ENCODE measurements at regions not wholly inside any gene's neighbourhood (a gene's known extent, or its start where the extent isn't known, plus 50 kb on each side); places are given as distances from the start of the nearest gene placed in this dataset.

- ChIA-PET POLR2A (no interaction called here), CTCF (ENCODE audit: low intra/inter-chr PET ratio) (no interaction called here)
- Histone ChIP-seq H3K4me1 (replicated peaks in 1 of 2; ENCODE audit: control insufficient read depth in 2 of 2, insufficient read depth in 2 of 2, low read length in 2 of 2) (peaks cover 0 to 3% of the 10 kb centered on the region in 2 experiments; a peak in 1 of 5 replicates), H3K4me3 (no peak overlapping the region), H3K4me2 (ENCODE audit: insufficient read depth, low read length) (no peak overlapping the region), H3K36me3 (ENCODE audit: control insufficient read depth, insufficient read depth, low read length) (no peaks in the 10 kb centered on the region), H2AFZ (ENCODE audit: low read depth, low read length) (no peak overlapping the region), H3K9me1 (ENCODE audit: control insufficient read depth, insufficient read depth, low read length) (no peaks in the 10 kb centered on the region), H3K27ac (ENCODE audit: extremely low read depth, low read depth, low read length) (no peak overlapping the region), H3K27me3 (ENCODE audit: control insufficient read depth in 2 of 2, insufficient read depth in 2 of 2, low read length in 2 of 2) (peaks cover 5 to 10% of the 10 kb centered on the region in 2 experiments; a peak in 2 of 5 replicates), H3K9ac (ENCODE audit: insufficient read depth in 1 of 2, low read depth in 2 of 2, low read length in 2 of 2) (no peak overlapping the region), H3K9me3 (replicated peaks; ENCODE audit: control insufficient read depth, insufficient read depth, low read depth, low read length) (no peaks in the 10 kb centered on the region), H3K79me2 (ENCODE audit: control insufficient read depth, insufficient read depth, low read length) (no peaks in the 10 kb centered on the region), H4K20me1 (replicated peaks; ENCODE audit: control insufficient read depth, insufficient read depth, low read length) (no peaks in the 10 kb centered on the region)
- ATAC-seq (no peak), FAIRE-seq (no peak), DNase-seq (ENCODE audit: extremely low read depth in 1 of 4, low spot score in 3 of 4) (no peak)
- intact Hi-C loops (cut with micrococcal nuclease) (no loop called here), in situ Hi-C loops (cut with MboI) (no loop called here)
- TF ChIP-seq ZKSCAN8 (CRISPR knock-in tag; IDR thresholded peaks at IDR 0.05) (no peak), SMARCC2 (IDR thresholded peaks at IDR 0.05; ENCODE audit: low read depth) (no peak), HDAC2 (IDR thresholded peaks at IDR 0.05) (no peak), PRPF4 (IDR thresholded peaks at IDR 0.05; ENCODE audit: insufficient read depth, low read depth, low read length, poor library complexity, severe bottlenecking) (no peak), KAT8 (IDR thresholded peaks at IDR 0.05; ENCODE audit: low read depth) (no peak), ZFX (CRISPR knock-in tag; IDR thresholded peaks at IDR 0.05) (no peak), MCM2 (IDR thresholded peaks at IDR 0.05; ENCODE audit: low read depth) (no peak), ZNF197 (CRISPR knock-in tag; IDR thresholded peaks at IDR 0.05; ENCODE audit: low read depth) (no peak), SMARCA4 (IDR thresholded peaks at IDR 0.05) (no peak), ZNF263 (CRISPR knock-in tag; IDR thresholded peaks at IDR 0.05; ENCODE audit: borderline replicate concordance) (no peak), MXI1 (IDR thresholded peaks at IDR 0.05; ENCODE audit: low read depth, low read length) (no peak), ZNF184 (CRISPR knock-in tag; IDR thresholded peaks at IDR 0.05) (no peak), MTA2 (IDR thresholded peaks at IDR 0.05; ENCODE audit: low read depth) (no peak), CBFB (CRISPR knock-in tag; IDR thresholded peaks at IDR 0.05) (no peak), HNRNPUL1 (IDR thresholded peaks at IDR 0.05; ENCODE audit: low read length) (no peak), IRF2 (CRISPR knock-in tag; IDR thresholded peaks at IDR 0.05) (no peak)
- TF ChIP-seq, protein P1, sequence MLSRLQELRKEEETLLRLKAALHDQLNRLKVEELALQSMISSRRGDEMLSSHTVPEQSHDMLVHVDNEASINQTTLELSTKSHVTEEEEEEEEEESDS (CRISPR knock-in tag; IDR thresholded peaks at IDR 0.05): no peak
- WGBS (ENCODE audit: insufficient coverage, low coverage, missing lambda C conversion rate): 3% methylated on average over 4 of the region's 4 CpGs
- no TSS peak for BruUV-seq (replicated peaks)
Observed at GRCh38 chrX:3807906-3808305, 94.5 kb upstream of the PRKX start.
